Astrocyte (in vitro differentiated cells and primary cell): ENCODE measurements at regions not wholly inside any gene's neighbourhood (a gene's known extent, or its start where the extent isn't known, plus 50 kb on each side); places are given as distances from the start of the nearest gene placed in this dataset.

Source experiments
- EZH2 ChIP-seq: IDR thresholded peaks from 2 replicates; pipeline ENCODE4 v1.6.1; 2012; ENCODE audit warnings: mild to moderate bottlenecking, low read length, inconsistent platforms; ENCODE audit not compliant: insufficient read depth
- TF ChIP-seq, protein P1 (sequence below): IDR thresholded peaks from 2 replicates; pipeline ENCODE4 v1.5.1; 2011; ENCODE audit warnings: low read depth, mild to moderate bottlenecking, inconsistent platforms, low read length, moderate library complexity; ENCODE audit not compliant: insufficient read depth

DNA sequence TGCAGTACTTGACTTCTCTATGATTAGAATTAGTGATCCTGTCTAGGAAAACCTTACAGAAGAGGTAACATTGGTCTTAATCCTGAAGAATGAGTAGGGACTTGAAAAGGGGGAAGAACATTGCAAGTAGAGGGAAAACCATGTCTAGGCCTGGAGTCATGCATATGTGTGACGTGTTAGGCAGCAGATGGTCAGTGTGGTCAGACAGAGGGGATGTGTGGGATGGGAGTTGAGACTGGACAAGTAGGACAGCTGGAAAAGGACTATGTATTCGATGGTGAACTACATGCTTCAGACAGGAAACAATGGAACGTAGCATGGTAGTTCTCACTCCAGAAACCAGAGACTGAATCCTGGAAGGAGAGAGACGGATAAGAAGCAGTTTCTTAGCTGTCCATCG is 235.6 kb upstream of the LRTM1 start:
- TF ChIP-seq, protein P1, sequence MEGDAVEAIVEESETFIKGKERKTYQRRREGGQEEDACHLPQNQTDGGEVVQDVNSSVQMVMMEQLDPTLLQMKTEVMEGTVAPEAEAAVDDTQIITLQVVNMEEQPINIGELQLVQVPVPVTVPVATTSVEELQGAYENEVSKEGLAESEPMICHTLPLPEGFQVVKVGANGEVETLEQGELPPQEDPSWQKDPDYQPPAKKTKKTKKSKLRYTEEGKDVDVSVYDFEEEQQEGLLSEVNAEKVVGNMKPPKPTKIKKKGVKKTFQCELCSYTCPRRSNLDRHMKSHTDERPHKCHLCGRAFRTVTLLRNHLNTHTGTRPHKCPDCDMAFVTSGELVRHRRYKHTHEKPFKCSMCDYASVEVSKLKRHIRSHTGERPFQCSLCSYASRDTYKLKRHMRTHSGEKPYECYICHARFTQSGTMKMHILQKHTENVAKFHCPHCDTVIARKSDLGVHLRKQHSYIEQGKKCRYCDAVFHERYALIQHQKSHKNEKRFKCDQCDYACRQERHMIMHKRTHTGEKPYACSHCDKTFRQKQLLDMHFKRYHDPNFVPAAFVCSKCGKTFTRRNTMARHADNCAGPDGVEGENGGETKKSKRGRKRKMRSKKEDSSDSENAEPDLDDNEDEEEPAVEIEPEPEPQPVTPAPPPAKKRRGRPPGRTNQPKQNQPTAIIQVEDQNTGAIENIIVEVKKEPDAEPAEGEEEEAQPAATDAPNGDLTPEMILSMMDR = no peak
- no peak for TF ChIP-seq EZH2
